T47D (cell line): ENCODE measurements at regions not wholly inside any gene's neighbourhood (a gene's known extent, or its start where the extent isn't known, plus 50 kb on each side); places are given as distances from the start of the nearest gene placed in this dataset.

Experiments used
- DNase-seq, 2 experiments: peaks; one replicate each; pipeline versions ENCODE4 v3.0.0 to v3.0.0-alpha.2; 2011 to 2012; ENCODE audit warnings: low read depth in 1 of 2, low spot score in 1 of 2
- JUND ChIP-seq: IDR thresholded peaks from 2 replicates; pipeline ENCODE4 v1.6.1; 2012; ENCODE audit warnings: low read depth
- in situ Hi-C: cut with HindIII; loops from 2 replicates; pipeline ENCODE4 v1.10.0; 2016; ENCODE audit warnings: low sequenced_read_pairs, low pct_unique_long_range_greater_than_20kb

DNA sequence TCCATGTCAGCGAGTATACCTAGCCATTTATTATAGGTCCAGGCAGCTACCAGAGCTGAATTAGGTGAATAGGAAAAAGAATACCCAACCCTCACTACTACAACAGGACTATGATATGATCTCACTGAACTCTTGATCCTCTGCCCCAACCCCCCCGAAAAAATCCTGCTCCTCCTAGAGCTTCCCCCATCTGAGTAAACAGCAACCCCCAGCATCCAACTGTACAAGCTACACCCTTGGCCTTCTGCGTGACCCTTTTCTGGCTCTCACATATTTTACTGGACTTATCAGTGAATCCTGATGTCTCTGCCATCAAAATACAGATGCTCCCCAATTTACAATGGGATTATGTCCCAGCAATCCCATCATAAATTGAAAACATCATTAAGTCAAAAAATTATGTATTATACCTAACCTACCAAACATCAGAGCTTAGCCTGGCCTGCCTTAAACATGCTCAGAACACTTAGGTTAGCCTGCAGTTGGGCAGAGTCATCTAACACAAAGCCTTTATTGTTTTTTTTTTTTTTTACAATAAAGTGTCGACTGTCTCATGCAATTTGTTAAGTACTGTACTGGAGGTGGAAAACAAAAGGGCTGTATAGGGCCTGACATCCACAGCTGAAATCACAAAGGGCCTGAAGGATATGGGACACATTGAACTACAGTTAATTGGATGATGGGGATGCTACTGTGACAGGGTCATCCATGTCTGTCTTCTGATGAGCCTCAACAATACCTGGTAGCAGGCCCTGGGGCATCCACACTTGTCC lies 128.9 kb upstream of the ERCC6L2 start:
- in situ Hi-C loops = no loop called here
- DNase-seq = no peak
- no peak for TF ChIP-seq JUND

DNA sequence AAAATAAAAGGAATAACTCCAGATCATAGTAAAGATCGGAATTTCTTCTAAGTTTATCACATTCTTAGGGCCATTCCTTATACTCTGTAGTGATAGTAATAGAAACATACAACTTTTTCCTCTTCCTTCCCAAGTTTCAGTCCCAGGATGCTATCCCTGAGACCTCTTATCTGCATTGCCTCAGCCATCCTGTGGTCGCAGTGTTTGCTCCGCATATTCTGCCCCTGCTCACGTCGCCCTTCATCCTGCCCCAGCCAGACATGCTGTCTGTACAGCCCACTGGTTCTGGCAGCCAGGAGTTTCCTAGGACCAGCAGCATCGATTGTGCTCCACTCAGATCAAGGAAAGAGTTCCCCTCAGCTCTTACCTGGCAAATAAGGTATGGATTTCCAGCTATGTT lies 132.7 kb upstream of the ERCC6L2 start:
- no peak for TF ChIP-seq JUND
- DNase-seq = no peak
- in situ Hi-C loops = no loop called here

DNA sequence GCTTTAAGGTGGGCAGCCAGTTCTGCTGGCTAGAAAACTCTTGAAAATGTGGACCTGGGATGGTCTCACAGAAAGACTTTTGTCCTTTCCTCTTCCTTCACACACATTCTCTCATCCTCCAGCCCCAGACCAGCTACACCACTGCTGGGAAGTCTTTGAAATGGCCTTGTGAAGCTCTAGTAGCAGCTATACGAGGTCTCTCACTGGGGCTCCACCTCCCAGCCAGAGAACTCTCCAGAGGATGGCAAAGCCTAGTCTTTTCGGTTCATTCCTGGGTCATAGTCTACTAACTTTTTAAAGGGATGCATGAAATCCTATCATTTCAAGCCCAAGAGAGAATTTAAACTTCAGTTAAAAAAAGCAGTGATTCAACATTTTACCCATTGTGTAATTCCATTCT lies 133.9 kb upstream of the ERCC6L2 start:
- TF ChIP-seq JUND = no peak

DNA sequence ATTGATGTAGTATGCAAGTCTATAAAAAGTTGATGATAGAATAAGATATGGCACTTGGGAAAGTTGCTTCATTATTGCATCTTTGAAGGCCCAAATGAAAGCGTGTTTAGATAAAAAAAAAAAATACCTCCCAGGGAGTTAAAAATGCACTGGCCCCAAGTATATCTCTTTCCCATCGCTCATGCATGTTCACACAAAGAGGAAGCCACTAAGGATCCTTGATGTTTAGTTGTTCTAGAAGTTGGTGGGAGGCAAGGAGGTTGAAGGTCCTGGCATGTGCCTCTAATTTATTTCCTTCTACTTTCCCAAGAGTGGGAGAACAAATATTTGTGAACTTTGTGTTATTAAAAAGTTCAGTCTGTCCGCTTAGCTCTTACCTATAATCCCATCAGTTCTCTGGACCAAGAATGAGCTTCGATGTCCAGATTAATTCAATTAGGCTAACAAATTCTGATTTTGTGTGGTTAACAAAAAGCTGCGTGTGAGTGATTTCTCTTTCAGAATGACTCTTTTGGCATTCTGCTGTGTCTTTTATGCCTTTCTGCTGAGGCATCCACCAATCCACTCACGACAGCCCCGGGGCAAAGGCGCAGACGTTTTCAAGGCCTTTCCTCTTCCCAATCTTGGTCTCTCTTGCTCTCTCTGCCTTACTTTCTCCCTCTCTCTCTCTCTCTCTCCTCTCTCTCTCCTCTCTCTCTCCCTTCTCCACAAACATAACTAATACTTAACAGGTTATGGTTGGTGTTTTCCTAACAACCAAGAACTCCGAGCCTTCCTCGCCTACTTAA lies 135.1 kb upstream of the ERCC6L2 start:
- DNase-seq = no peak
- TF ChIP-seq JUND = no peak
- in situ Hi-C loops = no loop called here

More for the DNA sequence above, 133.9 kb upstream of the ERCC6L2 start:
- in situ Hi-C loops = no loop called here
- no peak for DNase-seq

DNA sequence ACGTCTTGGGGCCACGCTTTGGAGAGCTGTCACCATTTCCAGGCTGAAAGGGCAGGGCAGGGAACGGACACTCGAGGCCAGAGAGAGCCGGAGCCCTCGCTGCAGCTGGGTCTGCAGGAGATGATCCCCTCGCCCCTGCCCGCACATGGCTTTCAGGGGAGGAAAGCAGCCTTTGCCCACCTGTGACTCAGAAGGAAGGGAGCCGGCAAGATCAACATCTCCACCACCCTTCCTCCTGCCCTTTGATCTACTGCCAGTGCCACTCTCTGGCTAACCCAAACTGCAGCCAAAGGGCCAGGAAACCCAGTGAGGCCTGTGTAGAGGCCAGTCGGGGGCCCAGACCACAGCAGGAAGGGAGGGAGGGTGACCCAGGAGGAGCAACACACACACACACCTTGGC lies 137.1 kb upstream of the ERCC6L2 start:
- TF ChIP-seq JUND = no peak

DNA sequence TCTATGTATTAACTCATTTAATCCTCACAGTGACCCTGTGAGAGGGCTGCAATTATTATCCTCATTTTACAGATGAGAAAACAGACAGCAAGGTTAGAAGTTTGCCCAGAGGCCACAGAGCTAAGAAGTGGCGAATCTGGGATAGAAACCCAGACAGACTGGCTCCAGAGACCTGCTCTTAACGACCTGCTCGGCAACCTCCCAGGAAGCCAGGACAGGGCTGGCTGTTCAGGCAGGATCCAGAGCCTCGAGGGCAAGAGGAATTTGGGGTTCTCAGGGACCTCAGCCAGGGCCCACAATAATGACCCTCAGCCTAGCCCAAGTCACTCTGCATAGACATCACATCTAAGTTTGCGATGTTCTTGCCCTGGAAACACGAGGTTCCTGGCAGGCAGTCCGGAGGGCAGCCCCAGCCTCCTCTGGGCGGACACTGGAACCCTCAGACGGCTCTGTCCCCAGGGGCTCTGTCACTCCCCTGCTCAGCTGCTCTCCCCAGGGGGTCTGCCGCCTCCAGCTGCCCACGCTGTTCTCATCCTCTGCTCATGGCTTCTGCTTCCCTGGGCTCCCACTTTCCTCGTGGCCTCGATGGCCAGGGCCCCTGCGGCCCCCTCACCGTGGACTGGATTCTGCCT lies 138.5 kb upstream of the ERCC6L2 start:
- TF ChIP-seq JUND = no peak
- peak in 1 of 2 experiments; percentile 36 for DNase-seq
- in situ Hi-C loops = no loop called here

More for the DNA sequence above, 137.1 kb upstream of the ERCC6L2 start:
- no peak for DNase-seq
- in situ Hi-C loops = no loop called here

DNA sequence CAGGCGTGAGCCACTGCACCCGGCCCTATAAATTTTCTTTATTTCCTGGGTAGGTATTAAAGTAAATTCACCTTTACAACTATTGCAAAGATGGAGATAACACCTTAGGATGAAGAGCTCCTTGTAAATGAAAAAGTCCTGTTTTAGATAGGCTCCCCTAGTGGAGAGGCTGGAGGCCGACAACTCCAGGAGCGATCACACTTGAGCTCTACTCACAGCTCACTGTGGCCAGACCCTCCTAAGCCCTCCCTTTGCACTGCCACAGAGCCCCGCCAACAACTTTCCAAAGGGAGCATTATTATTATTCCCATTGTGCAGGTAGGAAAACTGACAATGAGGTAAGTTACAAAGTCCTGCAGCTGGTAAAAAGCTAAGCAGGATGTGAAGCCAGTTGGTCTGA lies 139.1 kb upstream of the ERCC6L2 start:
- DNase-seq = no peak
- in situ Hi-C loops = no loop called here
- TF ChIP-seq JUND = no peak

DNA sequence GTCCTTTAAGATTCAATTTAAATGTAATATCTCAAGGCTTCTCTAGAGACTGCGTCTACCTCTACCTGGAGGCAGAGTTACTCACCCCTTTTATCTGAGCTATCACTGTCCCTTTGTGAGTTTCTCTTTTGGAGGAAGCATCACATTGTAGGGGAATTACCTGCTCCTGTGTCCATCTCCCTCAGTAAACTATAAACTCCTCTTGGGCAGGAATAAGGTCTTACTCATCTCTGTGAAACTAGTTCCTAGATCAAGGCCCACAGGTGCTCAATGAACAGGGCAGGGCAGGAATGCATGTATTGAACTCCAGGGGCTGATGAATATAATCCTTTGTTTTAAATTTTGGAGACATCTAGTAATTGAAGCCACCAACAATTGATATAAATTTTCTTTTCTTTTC lies 139.8 kb upstream of the ERCC6L2 start:
- no peak for TF ChIP-seq JUND
- in situ Hi-C loops = no loop called here
- no peak for DNase-seq

DNA sequence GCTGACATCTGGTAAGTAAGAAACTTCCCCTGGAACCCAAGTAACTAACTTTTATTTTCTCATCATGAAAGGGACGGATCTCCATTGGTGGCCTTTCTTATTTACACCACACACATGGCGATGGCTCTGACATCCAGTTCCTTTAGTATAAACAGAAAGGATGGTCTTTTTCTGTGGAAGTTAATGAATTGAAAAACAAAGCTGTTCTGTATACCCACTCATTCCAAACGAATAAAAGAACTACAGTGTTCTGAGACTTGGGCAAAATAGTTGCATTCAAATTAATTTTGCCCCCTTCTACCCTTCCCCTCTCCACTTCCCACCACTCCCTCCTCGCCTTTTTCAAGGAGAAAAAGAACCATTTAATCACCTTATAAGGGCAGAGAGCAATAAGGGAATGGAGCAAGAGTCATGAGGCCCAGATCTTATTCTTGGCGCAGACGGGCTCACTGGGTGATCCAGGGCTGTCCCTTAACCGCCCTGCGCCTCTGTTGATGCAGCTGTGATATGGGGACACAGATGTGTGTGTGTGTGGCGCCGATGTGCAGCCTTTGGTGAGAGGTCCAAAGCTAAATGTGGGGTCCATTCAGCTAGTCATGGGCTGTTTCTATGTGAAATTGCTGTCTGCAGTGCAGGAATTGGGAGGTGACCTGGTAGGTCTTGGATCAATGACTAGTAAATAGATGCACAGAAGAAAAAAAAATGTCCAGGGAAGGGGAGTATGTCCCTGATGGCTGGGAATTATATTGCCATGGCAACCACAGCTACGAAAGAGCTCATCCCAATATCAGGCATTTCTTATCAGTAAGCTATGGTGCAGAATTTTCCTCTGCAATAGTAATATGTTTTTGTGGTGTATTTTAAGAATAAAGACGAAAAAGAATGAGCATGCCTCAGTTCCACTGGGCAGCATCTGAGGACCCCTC lies 141.5 kb upstream of the ERCC6L2 start:
- no peak for TF ChIP-seq JUND
- no peak for DNase-seq
- in situ Hi-C loops = no loop called here

DNA sequence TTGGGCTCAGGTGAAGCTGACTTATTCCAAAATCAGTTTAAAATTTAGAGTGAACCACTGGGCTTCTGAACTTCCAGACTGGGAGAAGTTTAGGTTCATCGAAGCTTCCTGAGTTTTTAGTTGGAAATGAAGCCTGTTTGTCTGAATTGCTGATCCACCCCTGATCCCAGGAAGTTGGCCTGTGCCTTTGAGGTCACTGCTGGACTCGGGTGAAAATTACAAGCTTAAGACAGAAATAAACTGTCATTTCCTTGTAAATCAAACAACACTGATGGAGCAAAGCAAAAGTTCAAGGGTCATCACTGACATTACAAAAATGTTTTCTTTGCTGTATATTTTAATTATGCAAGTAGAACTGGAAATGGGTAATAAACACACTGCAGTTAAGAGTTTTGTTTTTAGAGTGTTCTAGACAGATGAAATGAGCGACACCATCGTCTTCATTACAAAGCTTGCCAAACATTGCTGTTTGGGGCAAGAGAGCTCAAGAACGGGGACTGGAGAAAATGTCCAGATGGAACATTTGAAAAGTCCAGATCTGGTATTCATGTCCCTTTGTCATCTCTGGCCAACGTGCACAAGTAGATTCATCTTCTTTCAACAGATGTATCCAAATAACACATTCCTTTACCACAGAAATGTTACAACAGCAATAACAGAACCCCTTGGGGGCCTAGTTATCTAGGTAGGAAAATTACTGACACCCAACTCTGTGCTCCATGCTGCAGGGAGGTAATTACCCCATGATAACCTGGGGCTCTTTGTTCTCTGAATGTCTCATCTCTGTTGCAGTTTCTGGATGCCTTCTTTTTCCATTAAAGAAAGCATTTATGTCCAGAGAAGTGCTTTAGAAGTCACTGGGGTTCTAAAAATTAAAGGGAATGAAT lies 142.4 kb upstream of the ERCC6L2 start:
- TF ChIP-seq JUND = no peak
- no peak for DNase-seq
- in situ Hi-C loops = no loop called here

DNA sequence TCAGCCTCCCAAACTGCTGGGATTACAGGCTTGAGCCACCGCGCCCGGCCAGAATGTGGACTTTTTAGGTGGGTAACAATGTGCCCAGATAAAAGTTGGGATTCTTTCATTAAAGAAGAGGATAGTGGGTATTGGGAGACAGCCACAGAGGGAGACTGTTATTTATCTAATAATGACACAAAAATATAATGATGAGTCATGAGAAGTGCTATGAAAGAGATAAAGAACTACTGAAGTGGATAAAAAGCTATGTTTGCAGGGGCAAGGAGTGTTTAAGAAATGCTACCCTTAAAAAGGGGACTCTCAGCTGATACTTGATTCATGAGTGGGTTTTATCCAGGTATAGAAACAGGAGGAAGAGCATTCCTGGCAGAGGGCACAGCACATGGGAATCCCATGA lies 143.6 kb upstream of the ERCC6L2 start:
- DNase-seq = no peak
- TF ChIP-seq JUND = no peak
- in situ Hi-C loops = no loop called here
